ENCODE measurements at regions not wholly inside any gene's neighbourhood (a gene's known extent, or its start where the extent isn't known, plus 50 kb on each side); places are given as distances from the start of the nearest gene placed in this dataset.

- DNase-seq: no peak
- Histone ChIP-seq H3K4me1 (no peaks in the 10 kb centered on the region), H3K27ac (no peak overlapping the region), H3K4me3 (replicated peaks in 1 of 3) (no peak overlapping the region), H3K27me3 (no peaks in the 10 kb centered on the region), H3K36me3 (no peaks in the 10 kb centered on the region), H3K9me3 (no peaks in the 10 kb centered on the region)
- TF ChIP-seq CTCF (IDR thresholded peaks at IDR 0.05): no peak
- TF ChIP-seq POLR2A (IDR thresholded peaks at IDR 0.05): no peak
- intact Hi-C loops (cut with DNase I): no loop called here
- 95 to 96% methylated on average over 4 of the region's 4 CpGs for WGBS, 2 donors
Measured at GRCh38 chr7:114302858-114303257, 111.8 kb upstream of the FOXP2 start.

- 78 to 80% methylated on average over 4 of the region's 4 CpGs for WGBS, 2 donors
Measured at GRCh38 chr7:114298011-114298410, 116.6 kb upstream of the FOXP2 start.

GRCh38 chr7:114297121-114297520, 117.5 kb upstream of the FOXP2 start:
- WGBS, 2 donors: 96 to 98% methylated on average over 16 of the region's 16 CpGs
- intact Hi-C loops (cut with DNase I): no loop called here

More at GRCh38 chr7:114298011-114298410, 116.6 kb upstream of the FOXP2 start:
- H3K4me1 ChIP-seq: peaks cover 0 to 6% of the 10 kb centered on the region in 2 donors
- H3K27me3 ChIP-seq: no peaks in the 10 kb centered on the region
- H3K9me3 ChIP-seq: no peaks in the 10 kb centered on the region
- no peaks in the 10 kb centered on the region for H3K36me3 ChIP-seq
- H3K4me3 ChIP-seq (replicated peaks in 1 of 3): no peak overlapping the region
- H3K27ac ChIP-seq: no peak overlapping the region
- DNase-seq: no peak
- intact Hi-C loops (cut with DNase I): no loop called here
- no peak for TF ChIP-seq POLR2A (IDR thresholded peaks at IDR 0.05)
- TF ChIP-seq CTCF (IDR thresholded peaks at IDR 0.05): no peak

GRCh38 chr7:114295522-114295921, 119.1 kb upstream of the FOXP2 start:
- WGBS, 2 donors: 85 to 88% methylated on average over 1 of the region's 1 CpG

More at GRCh38 chr7:114297121-114297520, 117.5 kb upstream of the FOXP2 start:
- Histone ChIP-seq H3K4me3 (replicated peaks in 1 of 3) (no peak overlapping the region), H3K9me3 (no peaks in the 10 kb centered on the region), H3K27ac (no peak overlapping the region), H3K36me3 (no peaks in the 10 kb centered on the region), H3K4me1 (peaks cover 0 to 6% of the 10 kb centered on the region in 2 donors), H3K27me3 (no peaks in the 10 kb centered on the region)
- TF ChIP-seq CTCF (IDR thresholded peaks at IDR 0.05) (no peak), POLR2A (IDR thresholded peaks at IDR 0.05) (no peak)
- DNase-seq: no peak

GRCh38 chr7:114294036-114294435, 120.6 kb upstream of the FOXP2 start:
- intact Hi-C loops (cut with DNase I): no loop called here
- 77 to 95% methylated on average over 3 of the region's 3 CpGs for WGBS, 2 donors
- H3K9me3 ChIP-seq: no peaks in the 10 kb centered on the region
- H3K36me3 ChIP-seq: no peaks in the 10 kb centered on the region
- H3K27me3 ChIP-seq: no peaks in the 10 kb centered on the region
- DNase-seq: no peak
- no peak overlapping the region for H3K4me3 ChIP-seq (replicated peaks in 1 of 3)
- TF ChIP-seq CTCF (IDR thresholded peaks at IDR 0.05): no peak
- TF ChIP-seq POLR2A (IDR thresholded peaks at IDR 0.05): no peak
- no peak overlapping the region for H3K27ac ChIP-seq
- H3K4me1 ChIP-seq: peaks cover 0 to 6% of the 10 kb centered on the region in 2 donors

More at GRCh38 chr7:114295522-114295921, 119.1 kb upstream of the FOXP2 start:
- Histone ChIP-seq H3K27ac (no peak overlapping the region), H3K4me1 (peaks cover 0 to 6% of the 10 kb centered on the region in 2 donors), H3K4me3 (replicated peaks in 1 of 3) (no peak overlapping the region), H3K27me3 (no peaks in the 10 kb centered on the region), H3K36me3 (no peaks in the 10 kb centered on the region), H3K9me3 (no peaks in the 10 kb centered on the region)
- intact Hi-C loops (cut with DNase I): no loop called here
- TF ChIP-seq CTCF (IDR thresholded peaks at IDR 0.05) (no peak), POLR2A (IDR thresholded peaks at IDR 0.05) (no peak)
- DNase-seq: no peak
